HCT116 (cell line): ENCODE measurements at regions not wholly inside any gene's neighbourhood (a gene's known extent, or its start where the extent isn't known, plus 50 kb on each side); places are given as distances from the start of the nearest gene placed in this dataset.

ENCODE experiments used
- ATAC-seq: fragments of 200-7000 bp; cut with Tn5 transposase; 2 replicates; pipeline ENCODE4 v1.9.1; 2020; ENCODE audit warnings: mild to moderate bottlenecking, moderate library complexity
- BruUV-seq: library from RNA; stranded (reverse); fragments of 400-500 nt; replicated peaks from 2 replicates; lab custom pipeline; 2021; lab: Mats Ljungman, UMichigan
- CTCF ChIA-PET: fragments of 300-600 bp; sonication (Branson Sonifier 250); formaldehyde crosslinking; loops from one replicate; lab custom pipeline; 2021; ENCODE audit warnings: antibody characterized with exemption; lab: Charles Lee
- POLR2A ChIA-PET: fragments of 300-600, 350-600 bp; sonication (Branson Sonifier 250); formaldehyde crosslinking; loops from one replicate; lab custom pipeline; 2021; ENCODE audit warnings: antibody characterized with exemption; lab: Charles Lee
- RAD21 ChIA-PET, 2 experiments: fragments of 300-600 bp; sonication (Branson Sonifier 250); formaldehyde crosslinking; loops; one replicate each; lab custom pipeline; 2023; ENCODE audit warnings: low total read pairs in 2 of 2; ENCODE audit not compliant: uncharacterized antibody in 2 of 2, unreplicated experiment in 2 of 2, low non-redundant PET in 1 of 2; lab: Charles Lee
- DNase-seq: peaks from one replicate; pipeline ENCODE4 v3.0.0-alpha.2; 2010; ENCODE audit warnings: low read depth, low spot score
- H2AFZ ChIP-seq: fragments of 200-600 bp; shearing (Covaris generic), sonication (generic); 2 replicates; pipeline ENCODE4 v1.6.1; 2017; ENCODE audit warnings: low read depth, mixed run types, mixed read lengths, antibody characterized with exemption, low read length; ENCODE audit not compliant: poor library complexity, severe bottlenecking
- H3K27ac ChIP-seq: 2 replicates; pipeline ENCODE4 v1.5.1; 2012; ENCODE audit warnings: low read depth, low read length
- H3K27me3 ChIP-seq: fragments of 200-600 bp; sonication (generic); 2 replicates; pipeline ENCODE4 v1.6.1; 2016; ENCODE audit warnings: mixed run types, low read length, mixed read lengths; ENCODE audit not compliant: insufficient read depth
- H3K36me3 ChIP-seq, 2 experiments: fragments of 200-500 bp in 1 of 2; fragments of 200-600 bp in 1 of 2; sonication (Bioruptor generic) in 1 of 2; sonication (generic) in 1 of 2; 2 replicates each; pipeline versions ENCODE4 v1.5.1 to v1.6.1; 2014 to 2016; ENCODE audit warnings: low read length in 2 of 2, inconsistent platforms in 1 of 2, mixed read lengths in 1 of 2, mixed run types in 1 of 2; ENCODE audit not compliant: insufficient read depth in 2 of 2, control insufficient read depth in 1 of 2
- H3K4me1 ChIP-seq, 2 experiments: fragments of 200-600 bp in 1 of 2; sonication (generic) in 1 of 2; 2 replicates each; pipeline versions ENCODE4 v1.5.1 to v1.6.1; 2012 to 2017; ENCODE audit warnings: low read length in 2 of 2, inconsistent platforms in 1 of 2, mild to moderate bottlenecking in 1 of 2, mixed read lengths in 1 of 2, mixed run types in 1 of 2, moderate library complexity in 1 of 2; ENCODE audit not compliant: insufficient read depth in 2 of 2, control insufficient read depth in 1 of 2
- H3K4me2 ChIP-seq: fragments of 200-600 bp; sonication (generic); 2 replicates; pipeline ENCODE4 v1.6.1; 2017; ENCODE audit warnings: mixed run types, low read length, mixed read lengths
- H3K4me3 ChIP-seq, 2 experiments: fragments of 200-600 bp in 1 of 2; sonication (generic) in 1 of 2; replicated peaks in 1 of 2; 2 replicates each; pipeline ENCODE4 v1.5.1; 2011 to 2016; ENCODE audit warnings: low read length in 2 of 2, control low read depth in 1 of 2, low read depth in 1 of 2, mild to moderate bottlenecking in 1 of 2, mixed read lengths in 1 of 2, mixed run types in 1 of 2
- H3K79me2 ChIP-seq: fragments of 200-600 bp; sonication (generic); 2 replicates; pipeline ENCODE4 v1.6.1; 2017; ENCODE audit warnings: mild to moderate bottlenecking, mixed run types, low read length, moderate library complexity, mixed read lengths; ENCODE audit not compliant: insufficient read depth
- H3K9ac ChIP-seq: fragments of 200-600 bp; sonication (generic); 2 replicates; pipeline ENCODE4 v1.6.1; 2016; ENCODE audit warnings: low read length, mixed read lengths
- H3K9me2 ChIP-seq: fragments of 200-600 bp; sonication (generic), shearing (Covaris generic); 2 replicates; pipeline ENCODE4 v1.6.1; 2017; ENCODE audit warnings: mixed run types, mild to moderate bottlenecking, moderate library complexity; ENCODE audit not compliant: insufficient read depth
- H3K9me3 ChIP-seq, 2 experiments: fragments of 200-500 bp in 1 of 2; fragments of 200-600 bp in 1 of 2; sonication (Bioruptor generic) in 1 of 2; sonication (generic) in 1 of 2; 2 replicates each; pipeline ENCODE4 v1.6.1; 2014 to 2017; ENCODE audit warnings: low read length in 2 of 2, mixed read lengths in 2 of 2, inconsistent platforms in 1 of 2, low read depth in 1 of 2, mild to moderate bottlenecking in 1 of 2, mixed run types in 1 of 2, moderate library complexity in 1 of 2; ENCODE audit not compliant: control insufficient read depth in 1 of 2, insufficient read depth in 1 of 2
- H4K20me1 ChIP-seq: fragments of 200-600 bp; sonication (generic), shearing (Covaris generic); 2 replicates; pipeline ENCODE4 v1.6.1; 2017; ENCODE audit warnings: mixed run types, mild to moderate bottlenecking, moderate library complexity; ENCODE audit not compliant: insufficient read depth
- FOSL1 ChIP-seq: IDR thresholded peaks from 2 replicates; pipeline ENCODE4 v1.6.1; 2012; ENCODE audit warnings: low read depth
- MAX ChIP-seq: IDR thresholded peaks from 2 replicates; pipeline ENCODE4 v1.6.1; 2012
- REST ChIP-seq: IDR thresholded peaks from 2 replicates; pipeline ENCODE4 v1.6.1; 2012; ENCODE audit warnings: low read depth
- SIN3A ChIP-seq: IDR thresholded peaks from 2 replicates; pipeline ENCODE4 v1.6.1; 2012; ENCODE audit warnings: low read depth
- ZFX ChIP-seq: fragments of 450-650 bp; IDR thresholded peaks from 2 replicates; pipeline ENCODE4 v1.6.1; 2017
- intact Hi-C: fragments of 100-400 bp; cut with micrococcal nuclease; formaldehyde crosslinking; loops from 2 replicates; pipeline ENCODE4 v1.10.0; 2022
- TF ChIP-seq, protein P1 (sequence below), 3 experiments: fragments of 200-600 bp in 1 of 3; sonication (generic) in 1 of 3; IDR thresholded peaks in 2 of 3; conservative IDR thresholded peaks in 1 of 3; 2 replicates each; pipeline ENCODE4 v1.5.1; 2012 to 2017; ENCODE audit warnings: low read depth in 2 of 3, low read length in 2 of 3, antibody characterized with exemption in 1 of 3, borderline replicate concordance in 1 of 3, control low read depth in 1 of 3, mild to moderate bottlenecking in 1 of 3, mixed read lengths in 1 of 3, mixed run types in 1 of 3, moderate library complexity in 1 of 3; ENCODE audit not compliant: insufficient read depth in 1 of 3

DNA sequence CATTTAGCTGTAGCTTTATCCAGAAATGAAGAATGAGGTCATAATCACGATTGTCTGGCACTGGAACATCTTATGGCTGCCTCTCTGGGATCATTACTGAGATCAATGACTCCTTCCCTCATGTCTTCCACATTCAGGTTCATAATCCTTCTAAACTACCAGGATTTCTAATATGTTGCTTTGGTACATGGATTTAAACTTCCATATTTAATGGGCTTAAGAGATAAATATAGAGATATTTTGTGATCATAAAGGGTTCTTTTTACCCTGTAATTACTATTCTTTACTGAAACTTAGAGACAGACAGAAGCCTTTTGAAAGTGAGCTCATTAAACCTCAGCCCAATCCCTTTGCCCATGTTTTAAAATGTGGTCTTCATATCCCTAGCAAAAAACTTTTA, 575.4 kb upstream of the ALCAM start:
- ChIA-PET RAD21 (no interaction called here), POLR2A (no interaction called here), CTCF (no interaction called here)
- no peak overlapping the region for H3K4me2 ChIP-seq
- ATAC-seq (no peak), DNase-seq (no peak)
- no peak overlapping the region for H3K9ac ChIP-seq
- no peak overlapping the region for H3K27ac ChIP-seq
- intact Hi-C loops = no loop called here
- no peaks in the 10 kb centered on the region for H3K9me3 ChIP-seq
- H3K9me2 ChIP-seq = no peaks in the 10 kb centered on the region
- no TSS peak for BruUV-seq
- no peaks in the 10 kb centered on the region for H3K27me3 ChIP-seq
- H3K79me2 ChIP-seq = no peaks in the 10 kb centered on the region
- no peaks in the 10 kb centered on the region for H4K20me1 ChIP-seq
- H3K4me1 ChIP-seq = no peaks in the 10 kb centered on the region
- H3K36me3 ChIP-seq = no peaks in the 10 kb centered on the region
- peak overlapping the region; percentile 23 for H2AFZ ChIP-seq
- TF ChIP-seq REST (no peak), FOSL1 (no peak), ZFX (no peak), SIN3A (no peak), MAX (no peak)
- H3K4me3 ChIP-seq = no peak overlapping the region

- intact Hi-C loops = no loop called here
- POLR2A ChIA-PET = no interaction called here
Observed at GRCh38 chr3:104796556-104796955, 570.2 kb upstream of the ALCAM start.

More at GRCh38 chr3:104796556-104796955, 570.2 kb upstream of the ALCAM start:
- no peak for DNase-seq
- Histone ChIP-seq H2AFZ (no peak overlapping the region), H3K27ac (no peak overlapping the region), H3K4me2 (no peak overlapping the region), H3K9me3 (no peaks in the 10 kb centered on the region), H3K36me3 (no peaks in the 10 kb centered on the region), H3K4me1 (no peaks in the 10 kb centered on the region), H3K9me2 (no peaks in the 10 kb centered on the region), H3K9ac (no peak overlapping the region), H3K79me2 (no peaks in the 10 kb centered on the region), H3K4me3 (no peak overlapping the region), H4K20me1 (no peaks in the 10 kb centered on the region), H3K27me3 (no peaks in the 10 kb centered on the region)
- TF ChIP-seq, protein P1, sequence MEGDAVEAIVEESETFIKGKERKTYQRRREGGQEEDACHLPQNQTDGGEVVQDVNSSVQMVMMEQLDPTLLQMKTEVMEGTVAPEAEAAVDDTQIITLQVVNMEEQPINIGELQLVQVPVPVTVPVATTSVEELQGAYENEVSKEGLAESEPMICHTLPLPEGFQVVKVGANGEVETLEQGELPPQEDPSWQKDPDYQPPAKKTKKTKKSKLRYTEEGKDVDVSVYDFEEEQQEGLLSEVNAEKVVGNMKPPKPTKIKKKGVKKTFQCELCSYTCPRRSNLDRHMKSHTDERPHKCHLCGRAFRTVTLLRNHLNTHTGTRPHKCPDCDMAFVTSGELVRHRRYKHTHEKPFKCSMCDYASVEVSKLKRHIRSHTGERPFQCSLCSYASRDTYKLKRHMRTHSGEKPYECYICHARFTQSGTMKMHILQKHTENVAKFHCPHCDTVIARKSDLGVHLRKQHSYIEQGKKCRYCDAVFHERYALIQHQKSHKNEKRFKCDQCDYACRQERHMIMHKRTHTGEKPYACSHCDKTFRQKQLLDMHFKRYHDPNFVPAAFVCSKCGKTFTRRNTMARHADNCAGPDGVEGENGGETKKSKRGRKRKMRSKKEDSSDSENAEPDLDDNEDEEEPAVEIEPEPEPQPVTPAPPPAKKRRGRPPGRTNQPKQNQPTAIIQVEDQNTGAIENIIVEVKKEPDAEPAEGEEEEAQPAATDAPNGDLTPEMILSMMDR (IDR thresholded peaks at IDR 0.05 in 2 of 3, conservative IDR thresholded peaks at IDR 0.05 in 1 of 3; ENCODE audit: borderline replicate concordance in 1 of 3, insufficient read depth in 1 of 3, low read depth in 2 of 3, low read length in 2 of 3) = no peak
- BruUV-seq = no TSS peak
- RAD21 ChIA-PET = no interaction called here
- ATAC-seq = no peak
- CTCF ChIA-PET = no interaction called here
